22Rv1 (cell line): ENCODE measurements at regions not wholly inside any gene's neighbourhood (a gene's known extent, or its start where the extent isn't known, plus 50 kb on each side); places are given as distances from the start of the nearest gene placed in this dataset.

Experiments used
- H3K27ac ChIP-seq: fragments of 450-650 bp; 2 replicates; pipeline ENCODE4 v1.5.1; 2017
- ZFX ChIP-seq: fragments of 450-650 bp; IDR thresholded peaks from 2 replicates; pipeline ENCODE4 v1.6.1; 2017; ENCODE audit warnings: antibody characterized with exemption, borderline replicate concordance
- TF ChIP-seq, protein P1 (sequence below): fragments of 450-650 bp; IDR thresholded peaks from 2 replicates; pipeline ENCODE4 v1.5.1; 2017; ENCODE audit warnings: mild to moderate bottlenecking

DNA sequence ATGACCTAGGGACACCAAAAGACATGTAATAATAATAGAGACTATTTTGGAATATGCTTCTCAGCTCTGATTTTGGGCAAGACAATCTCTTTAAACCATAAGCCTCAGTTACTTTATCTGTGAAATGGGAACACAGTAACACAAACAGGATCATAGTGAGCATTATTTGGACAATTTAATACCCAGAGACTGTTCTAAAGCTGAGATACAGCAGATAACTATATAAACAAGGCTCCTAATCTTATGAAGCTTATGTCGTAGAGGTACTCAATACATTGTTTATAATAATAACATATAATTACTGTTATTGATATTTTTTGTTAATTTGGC lies 250.8 kb downstream of the SEC61B start:
- no peak for TF ChIP-seq ZFX
- TF ChIP-seq, protein P1, sequence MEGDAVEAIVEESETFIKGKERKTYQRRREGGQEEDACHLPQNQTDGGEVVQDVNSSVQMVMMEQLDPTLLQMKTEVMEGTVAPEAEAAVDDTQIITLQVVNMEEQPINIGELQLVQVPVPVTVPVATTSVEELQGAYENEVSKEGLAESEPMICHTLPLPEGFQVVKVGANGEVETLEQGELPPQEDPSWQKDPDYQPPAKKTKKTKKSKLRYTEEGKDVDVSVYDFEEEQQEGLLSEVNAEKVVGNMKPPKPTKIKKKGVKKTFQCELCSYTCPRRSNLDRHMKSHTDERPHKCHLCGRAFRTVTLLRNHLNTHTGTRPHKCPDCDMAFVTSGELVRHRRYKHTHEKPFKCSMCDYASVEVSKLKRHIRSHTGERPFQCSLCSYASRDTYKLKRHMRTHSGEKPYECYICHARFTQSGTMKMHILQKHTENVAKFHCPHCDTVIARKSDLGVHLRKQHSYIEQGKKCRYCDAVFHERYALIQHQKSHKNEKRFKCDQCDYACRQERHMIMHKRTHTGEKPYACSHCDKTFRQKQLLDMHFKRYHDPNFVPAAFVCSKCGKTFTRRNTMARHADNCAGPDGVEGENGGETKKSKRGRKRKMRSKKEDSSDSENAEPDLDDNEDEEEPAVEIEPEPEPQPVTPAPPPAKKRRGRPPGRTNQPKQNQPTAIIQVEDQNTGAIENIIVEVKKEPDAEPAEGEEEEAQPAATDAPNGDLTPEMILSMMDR = no peak
- H3K27ac ChIP-seq = no peak overlapping the region

GRCh38 chr9:99474186-99474585 lies 252.1 kb downstream of the SEC61B start:
- TF ChIP-seq ZFX = no peak
- TF ChIP-seq, protein P1 = no peak
- H3K27ac ChIP-seq = no peak overlapping the region

DNA sequence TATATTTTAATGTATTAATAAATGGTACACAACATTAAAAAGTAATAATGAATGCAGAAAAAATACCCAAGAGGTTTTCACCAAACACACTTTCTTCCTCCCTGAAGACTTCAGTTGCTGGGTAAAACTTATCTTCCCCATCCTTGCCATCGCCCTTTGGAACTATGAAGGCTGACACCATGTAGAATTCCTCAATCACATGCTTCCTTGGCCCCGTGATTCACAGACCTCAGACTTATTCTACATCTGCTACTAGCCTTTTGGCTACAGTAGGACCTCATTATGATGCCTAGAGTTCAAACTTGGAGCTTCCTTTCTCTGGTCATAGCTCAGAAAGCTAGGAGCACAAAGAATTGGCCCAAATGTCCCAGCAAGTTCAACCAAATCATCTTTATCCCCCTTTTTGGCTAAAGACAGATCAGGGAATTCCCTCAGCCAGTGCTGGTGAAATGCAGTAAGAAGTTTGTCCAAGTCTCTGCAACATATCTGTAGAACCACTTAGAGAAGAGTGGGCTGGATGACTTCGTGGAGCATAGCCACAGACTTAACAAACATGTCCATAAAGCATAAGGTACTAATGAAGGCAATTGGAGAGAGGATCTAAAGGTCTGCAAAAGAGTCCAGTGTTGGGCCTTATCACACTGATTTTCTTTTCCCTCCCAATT lies 253.5 kb downstream of the SEC61B start:
- TF ChIP-seq ZFX = no peak
- TF ChIP-seq, protein P1 = no peak
- no peak overlapping the region for H3K27ac ChIP-seq

GRCh38 chr9:99478469-99479027 lies 256.5 kb downstream of the SEC61B start:
- H3K27ac ChIP-seq = no peak overlapping the region
- TF ChIP-seq, protein P1 = no peak
- TF ChIP-seq ZFX = no peak

DNA sequence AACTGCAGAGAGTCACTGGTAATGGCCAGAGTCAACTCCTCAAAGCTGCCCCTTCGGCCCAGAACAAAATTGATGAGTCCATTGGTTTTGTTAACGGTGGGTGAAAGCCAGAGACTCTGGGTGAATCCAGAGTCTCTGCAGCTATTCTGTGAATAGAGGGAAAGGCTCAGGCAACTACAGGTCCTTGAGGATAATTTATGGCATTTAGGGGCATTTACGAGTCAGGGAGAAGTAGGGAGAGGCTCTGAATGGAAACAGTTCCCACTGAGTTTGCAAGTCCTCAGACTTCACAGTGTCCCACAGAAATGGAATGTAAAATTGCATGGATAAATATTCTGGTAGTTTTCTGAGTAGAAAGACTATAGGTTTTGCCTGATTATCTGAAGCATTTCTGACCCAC lies 257.8 kb downstream of the SEC61B start:
- no peak overlapping the region for H3K27ac ChIP-seq
- TF ChIP-seq, protein P1 = no peak
- no peak for TF ChIP-seq ZFX

- no peak overlapping the region for H3K27ac ChIP-seq
- TF ChIP-seq, protein P1 = no peak
- no peak for TF ChIP-seq ZFX
Measured at GRCh38 chr9:99485459-99485858, 263.4 kb downstream of the SEC61B start.

- no peak overlapping the region for H3K27ac ChIP-seq
- TF ChIP-seq, protein P1 = no peak
- TF ChIP-seq ZFX = no peak
Measured at GRCh38 chr9:99486684-99487083, 264.6 kb downstream of the SEC61B start.
